ENCODE measurements at regions not wholly inside any gene's neighbourhood (a gene's known extent, or its start where the extent isn't known, plus 50 kb on each side); places are given as distances from the start of the nearest gene placed in this dataset.
"Not testable (repeated sequence)": the region's sequence is repeated elsewhere in the genome, so short reads cannot be mapped to it uniquely, and the experiment has no call there.

- DNase-seq, result no peak
Measured at GRCh38 chr10:26621243-26621888, 76.1 kb upstream of the PDSS1 start.

GRCh38 chr10:26621889-26622711 is 75.4 kb upstream of the PDSS1 start:
- peak; percentile 53 for DNase-seq

DNA sequence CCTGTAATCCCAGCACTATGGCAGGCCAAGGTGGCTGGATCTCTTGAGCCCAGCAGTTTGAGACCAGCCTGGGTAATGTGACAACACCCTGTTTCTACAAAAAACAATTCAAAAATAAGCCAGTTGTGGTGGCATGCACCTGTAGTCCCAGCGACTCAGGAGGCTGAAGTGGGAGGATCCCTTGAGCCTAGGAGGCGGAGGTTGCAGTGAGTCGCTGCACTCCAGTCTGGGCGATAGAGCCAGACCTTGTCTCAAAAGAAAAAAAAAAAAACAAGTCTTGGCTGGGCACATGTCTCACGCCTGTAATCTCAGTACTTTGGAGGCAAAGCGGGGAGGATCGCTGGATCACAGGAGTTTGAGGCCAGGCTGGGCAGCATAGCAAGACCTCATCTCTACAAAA is 74.6 kb upstream of the PDSS1 start:
- DNase-seq, result no peak

DNA sequence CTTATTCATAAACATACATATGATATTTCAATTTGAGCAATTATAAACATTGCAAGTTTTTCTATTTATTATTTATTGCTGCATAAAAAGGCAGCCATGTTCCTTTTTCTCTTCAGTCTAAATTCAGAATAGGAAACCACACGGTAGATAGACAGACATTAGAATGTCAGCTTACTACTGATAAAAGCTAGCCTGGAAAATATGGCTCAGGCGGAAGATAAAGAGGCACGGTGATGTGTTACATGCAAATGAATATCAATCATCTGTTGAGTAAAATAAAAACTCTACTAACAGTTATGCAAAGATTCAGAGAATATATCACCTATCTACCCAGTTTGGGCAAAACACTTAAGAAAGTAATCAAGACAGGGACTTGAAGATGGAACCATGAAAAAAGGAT is 73.5 kb upstream of the PDSS1 start:
- no peak for DNase-seq

- no peak for DNase-seq
Measured at GRCh38 chr10:26626066-26626465, 71.4 kb upstream of the PDSS1 start.

DNA sequence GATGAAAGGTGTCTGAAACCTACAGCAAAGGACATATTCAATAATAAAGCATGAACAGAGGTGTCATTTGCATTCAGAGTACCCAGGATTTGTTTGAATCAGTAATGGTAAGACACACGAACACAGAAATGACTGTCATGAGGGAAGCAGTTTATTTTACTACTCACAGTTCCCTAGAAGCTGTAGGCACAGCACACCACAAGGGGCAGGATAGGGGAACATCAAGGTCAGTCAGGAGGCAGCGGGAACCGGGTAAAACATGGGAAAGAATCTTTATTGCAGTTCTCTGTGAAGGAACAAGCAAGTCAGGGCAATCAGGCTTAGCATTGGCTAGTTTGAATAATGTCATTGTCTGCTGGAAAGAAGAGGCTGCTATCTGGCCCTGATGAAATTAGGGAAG is 70.2 kb upstream of the PDSS1 start:
- DNase-seq, result no peak

GRCh38 chr10:26628395-26628794 is 69.1 kb upstream of the PDSS1 start:
- DNase-seq, result no peak

GRCh38 chr10:26632171-26632570 is 65.3 kb upstream of the PDSS1 start:
- not testable (repeated sequence) for DNase-seq

GRCh38 chr10:26634111-26634510 is 63.4 kb upstream of the PDSS1 start:
- DNase-seq, result not testable (repeated sequence)

GRCh38 chr10:26637521-26638275 is 59.8 kb upstream of the PDSS1 start:
- no peak for DNase-seq

DNA sequence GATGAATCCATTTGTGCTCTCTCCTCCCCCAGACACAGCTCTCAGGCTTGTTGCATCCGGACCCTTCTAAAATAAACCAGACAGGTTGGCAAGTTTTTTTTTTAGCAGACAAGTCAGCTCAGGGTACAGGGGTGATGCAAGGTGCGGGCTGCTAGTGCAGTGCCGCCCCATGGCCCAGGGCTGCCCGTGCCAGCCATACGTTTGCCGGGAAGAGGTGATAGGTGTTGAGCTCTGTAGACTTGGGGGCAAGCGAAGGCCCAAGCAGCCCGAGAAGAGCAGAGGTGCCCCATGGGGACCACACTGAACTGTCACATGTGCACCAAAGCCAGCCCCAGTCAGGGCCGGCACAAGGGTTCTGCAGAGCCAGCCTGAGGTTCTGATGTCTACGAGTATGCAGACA is 57.1 kb upstream of the PDSS1 start:
- no peak for DNase-seq

GRCh38 chr10:26642896-26643653 is 54.4 kb upstream of the PDSS1 start:
- DNase-seq, result no peak

- DNase-seq, result no peak
Measured at GRCh38 chr10:26647602-26648244, 49.8 kb upstream of the PDSS1 start.
